ENCODE measurements at regions not wholly inside any gene's neighbourhood (a gene's known extent, or its start where the extent isn't known, plus 50 kb on each side); places are given as distances from the start of the nearest gene placed in this dataset.

- Histone ChIP-seq H3K4me3 (no peak overlapping the region), H3K27me3 (no peaks in the 10 kb centered on the region), H3K36me3 (no peaks in the 10 kb centered on the region), H3K9me3 (no peaks in the 10 kb centered on the region), H3K4me1 (no peaks in the 10 kb centered on the region), H3K27ac (replicated peaks in 1 of 4) (no peak overlapping the region)
- no peak for DNase-seq (ENCODE audit: extremely low spot score)
- TF ChIP-seq CTCF (IDR thresholded peaks at IDR 0.05) (no peak), EP300 (IDR thresholded peaks at IDR 0.05) (no peak), POLR2A (IDR thresholded peaks at IDR 0.05; ENCODE audit: low read depth) (no peak), POLR2AphosphoS5 (IDR thresholded peaks at IDR 0.05) (no peak)
- intact Hi-C loops (cut with DNase I): no loop called here
Observed at GRCh38 chr6:102553214-102553613, 1159.7 kb downstream of the GRIK2 start.

GRCh38 chr6:102549221-102549874, 1155.8 kb downstream of the GRIK2 start:
- intact Hi-C loops (cut with DNase I): no loop called here
- no peaks in the 10 kb centered on the region for H3K36me3 ChIP-seq
- 73% methylated on average over 6 of the region's 6 CpGs for WGBS

GRCh38 chr6:102525336-102525735, 1131.8 kb downstream of the GRIK2 start:
- H3K36me3 ChIP-seq: no peaks in the 10 kb centered on the region
- intact Hi-C loops (cut with DNase I): no loop called here
- no peak for TF ChIP-seq POLR2A (IDR thresholded peaks at IDR 0.05; ENCODE audit: low read depth)

More at GRCh38 chr6:102549221-102549874, 1155.8 kb downstream of the GRIK2 start:
- H3K4me1 ChIP-seq: no peaks in the 10 kb centered on the region
- H3K27ac ChIP-seq (replicated peaks in 1 of 4): no peak overlapping the region
- no peaks in the 10 kb centered on the region for H3K9me3 ChIP-seq
- no peak for DNase-seq (ENCODE audit: extremely low spot score)
- no peak overlapping the region for H3K4me3 ChIP-seq
- H3K27me3 ChIP-seq: no peaks in the 10 kb centered on the region
- no peak for TF ChIP-seq EP300 (IDR thresholded peaks at IDR 0.05)
- TF ChIP-seq CTCF (IDR thresholded peaks at IDR 0.05): no peak

GRCh38 chr6:102520966-102521365, 1127.5 kb downstream of the GRIK2 start:
- intact Hi-C loops (cut with DNase I): no loop called here
- WGBS: 71% methylated on average over 2 of the region's 2 CpGs
- no peak for DNase-seq (ENCODE audit: extremely low spot score)

More at GRCh38 chr6:102525336-102525735, 1131.8 kb downstream of the GRIK2 start:
- H3K27me3 ChIP-seq: no peaks in the 10 kb centered on the region
- DNase-seq (ENCODE audit: extremely low spot score): no peak
- H3K9me3 ChIP-seq: no peaks in the 10 kb centered on the region
- H3K4me1 ChIP-seq: no peaks in the 10 kb centered on the region
- 72% methylated on average over 2 of the region's 2 CpGs for WGBS
- H3K4me3 ChIP-seq: no peak overlapping the region
- no peak overlapping the region for H3K27ac ChIP-seq (replicated peaks in 1 of 4)

GRCh38 chr6:102517506-102517905, 1124.0 kb downstream of the GRIK2 start:
- no peak overlapping the region for H3K4me3 ChIP-seq
- 80% methylated on average over 3 of the region's 3 CpGs for WGBS
- intact Hi-C loops (cut with DNase I): no loop called here
- no peaks in the 10 kb centered on the region for H3K27me3 ChIP-seq
- no peaks in the 10 kb centered on the region for H3K36me3 ChIP-seq
- H3K27ac ChIP-seq (replicated peaks in 1 of 4): no peak overlapping the region
- no peaks in the 10 kb centered on the region for H3K4me1 ChIP-seq
- DNase-seq (ENCODE audit: extremely low spot score): no peak
- no peaks in the 10 kb centered on the region for H3K9me3 ChIP-seq
- TF ChIP-seq EP300 (IDR thresholded peaks at IDR 0.05): no peak
- TF ChIP-seq POLR2AphosphoS5 (IDR thresholded peaks at IDR 0.05): no peak
- TF ChIP-seq CTCF (IDR thresholded peaks at IDR 0.05): no peak
- TF ChIP-seq POLR2A (IDR thresholded peaks at IDR 0.05; ENCODE audit: low read depth): no peak

More at GRCh38 chr6:102520966-102521365, 1127.5 kb downstream of the GRIK2 start:
- TF ChIP-seq POLR2A (IDR thresholded peaks at IDR 0.05; ENCODE audit: low read depth): no peak
- TF ChIP-seq POLR2AphosphoS5 (IDR thresholded peaks at IDR 0.05): no peak
- no peak for TF ChIP-seq CTCF (IDR thresholded peaks at IDR 0.05)
- no peak for TF ChIP-seq EP300 (IDR thresholded peaks at IDR 0.05)
- no peaks in the 10 kb centered on the region for H3K27me3 ChIP-seq
- H3K4me3 ChIP-seq: no peak overlapping the region
- no peaks in the 10 kb centered on the region for H3K9me3 ChIP-seq
- no peak overlapping the region for H3K27ac ChIP-seq (replicated peaks in 1 of 4)
- no peaks in the 10 kb centered on the region for H3K36me3 ChIP-seq
- no peaks in the 10 kb centered on the region for H3K4me1 ChIP-seq

All from esophagus muscularis mucosa (tissue), 4 donors.